GM21576 (cell line): ENCODE measurements at regions not wholly inside any gene's neighbourhood (a gene's known extent, or its start where the extent isn't known, plus 50 kb on each side); places are given as distances from the start of the nearest gene placed in this dataset.

Experiments used
- ATAC-seq: cut with Tn5 transposase; IDR thresholded peaks from one replicate; pipeline ENCODE4 v1.9.1; 2021; ENCODE audit warnings: mild to moderate bottlenecking, moderate library complexity; ENCODE audit not compliant: unreplicated experiment

- ATAC-seq: no peak
Measured at GRCh38 chr11:115670538-115671205, 166.5 kb upstream of the CADM1 start.

GRCh38 chr11:115665958-115666357, 161.7 kb upstream of the CADM1 start:
- no peak for ATAC-seq

GRCh38 chr11:115665175-115665821, 161.1 kb upstream of the CADM1 start:
- ATAC-seq: no peak

- ATAC-seq: no peak
Measured at GRCh38 chr11:115664313-115664712, 160.1 kb upstream of the CADM1 start.

GRCh38 chr11:115663790-115664189, 159.6 kb upstream of the CADM1 start:
- ATAC-seq: no peak

GRCh38 chr11:115660030-115660805, 156.0 kb upstream of the CADM1 start:
- no peak for ATAC-seq

GRCh38 chr11:115659061-115659963, 155.1 kb upstream of the CADM1 start:
- no peak for ATAC-seq

GRCh38 chr11:115657586-115657985, 153.4 kb upstream of the CADM1 start:
- ATAC-seq: no peak

- ATAC-seq: no peak
Measured at GRCh38 chr11:115656669-115657068, 152.5 kb upstream of the CADM1 start.

GRCh38 chr11:115656041-115656440, 151.8 kb upstream of the CADM1 start:
- no peak for ATAC-seq

GRCh38 chr11:115654792-115655191, 150.6 kb upstream of the CADM1 start:
- ATAC-seq: no peak

- no peak for ATAC-seq
Measured at GRCh38 chr11:115653926-115654325, 149.7 kb upstream of the CADM1 start.

GRCh38 chr11:115653076-115653475, 148.9 kb upstream of the CADM1 start:
- ATAC-seq: no peak

GRCh38 chr11:115652496-115652895, 148.3 kb upstream of the CADM1 start:
- no peak for ATAC-seq

GRCh38 chr11:115652094-115652493, 147.9 kb upstream of the CADM1 start:
- no peak for ATAC-seq

GRCh38 chr11:115649461-115649860, 145.2 kb upstream of the CADM1 start:
- no peak for ATAC-seq

GRCh38 chr11:115645631-115646317, 141.6 kb upstream of the CADM1 start:
- no peak for ATAC-seq

GRCh38 chr11:115644856-115645255, 140.6 kb upstream of the CADM1 start:
- ATAC-seq: no peak

GRCh38 chr11:115643549-115644270, 139.5 kb upstream of the CADM1 start:
- no peak for ATAC-seq

- ATAC-seq: no peak
Measured at GRCh38 chr11:115642660-115643059, 138.4 kb upstream of the CADM1 start.
